Heart left ventricle (tissue), 13 donors: ENCODE measurements at regions not wholly inside any gene's neighbourhood (a gene's known extent, or its start where the extent isn't known, plus 50 kb on each side); places are given as distances from the start of the nearest gene placed in this dataset.

Experiments used
- POLR2A ChIP-seq, 2 donors: fragments of 450-650 bp; IDR thresholded peaks; one replicate each; pipeline ENCODE4 v1.6.1; 2017; ENCODE audit warnings: antibody characterized with exemption in 2 of 2, mild to moderate bottlenecking in 2 of 2, moderate library complexity in 2 of 2
- TF ChIP-seq, protein P1 (sequence below), 12 donors: fragments of 200-600 bp; sonication (generic) in 4 of 12; IDR thresholded peaks; one replicate each; pipeline versions ENCODE4 v1.5.0 to v1.8.0; 2018 to 2022; ENCODE audit warnings: antibody characterized with exemption in 12 of 12, mild to moderate bottlenecking in 5 of 12
- donor health status: ischemic (EF 13 %, LVEDD 7.1; RV severe dilation, severe dysfunction).
- donor health status: DM: no; HTN: yes; CAD: no.
- donor health status: DM: no; HTN: no; CAD: no.
- donor health status: ischemic (EF 25% LVEDD 6.9; RV normal size, moderate dysfunction).
- donor health status: ischemic (EF 25% LVEDD 5.7; RV mildly dilated, moderate dysfunction).
- donor health status: ischemic (EF 35%, LVEDD 5.7; RV mildly dilated, moderate dysfunction).
- donor health status: nonischemic (EF 11% LVEDD 7.7; RV severe dilation, severe dysfunction).
- donor health status: DM: yes; HTN: yes; CAD: no.
- donor health status: PGD.
- donor health status: ischemic (EF 29% LVEDD 5.4; RV normal size, mild dysfunction).
- donor health status: nonischemic (EF 23%, LVEDD 6.1; RV moderate dilation, normal function).

DNA sequence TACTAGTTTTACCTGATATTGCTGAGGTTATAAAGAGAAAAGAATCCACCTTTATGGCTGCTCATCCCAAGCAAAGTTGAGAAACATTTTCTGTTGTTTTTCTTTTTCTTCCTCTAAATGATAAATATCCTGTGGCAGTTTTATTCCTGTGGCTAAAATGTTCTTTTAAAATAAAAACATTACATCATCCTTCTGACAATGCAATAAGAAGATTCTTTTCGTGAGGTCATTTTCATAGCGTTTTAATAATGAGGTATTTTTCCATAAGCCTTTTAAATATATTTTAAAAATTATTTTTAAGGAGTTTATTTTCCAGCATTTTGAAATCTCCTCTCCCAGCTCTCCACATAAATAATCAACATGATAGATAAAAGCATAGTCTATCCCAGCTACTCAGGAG is 52.8 kb upstream of the EPB41L3 start:
- TF ChIP-seq, protein P1, sequence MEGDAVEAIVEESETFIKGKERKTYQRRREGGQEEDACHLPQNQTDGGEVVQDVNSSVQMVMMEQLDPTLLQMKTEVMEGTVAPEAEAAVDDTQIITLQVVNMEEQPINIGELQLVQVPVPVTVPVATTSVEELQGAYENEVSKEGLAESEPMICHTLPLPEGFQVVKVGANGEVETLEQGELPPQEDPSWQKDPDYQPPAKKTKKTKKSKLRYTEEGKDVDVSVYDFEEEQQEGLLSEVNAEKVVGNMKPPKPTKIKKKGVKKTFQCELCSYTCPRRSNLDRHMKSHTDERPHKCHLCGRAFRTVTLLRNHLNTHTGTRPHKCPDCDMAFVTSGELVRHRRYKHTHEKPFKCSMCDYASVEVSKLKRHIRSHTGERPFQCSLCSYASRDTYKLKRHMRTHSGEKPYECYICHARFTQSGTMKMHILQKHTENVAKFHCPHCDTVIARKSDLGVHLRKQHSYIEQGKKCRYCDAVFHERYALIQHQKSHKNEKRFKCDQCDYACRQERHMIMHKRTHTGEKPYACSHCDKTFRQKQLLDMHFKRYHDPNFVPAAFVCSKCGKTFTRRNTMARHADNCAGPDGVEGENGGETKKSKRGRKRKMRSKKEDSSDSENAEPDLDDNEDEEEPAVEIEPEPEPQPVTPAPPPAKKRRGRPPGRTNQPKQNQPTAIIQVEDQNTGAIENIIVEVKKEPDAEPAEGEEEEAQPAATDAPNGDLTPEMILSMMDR (IDR thresholded peaks at IDR 0.05): no peak
- no peak for TF ChIP-seq POLR2A (IDR thresholded peaks at IDR 0.05)
